NT2/D1 (cell line): ENCODE measurements at regions not wholly inside any gene's neighbourhood (a gene's known extent, or its start where the extent isn't known, plus 50 kb on each side); places are given as distances from the start of the nearest gene placed in this dataset.

Experiments used
- DNase-seq: peaks from one replicate; pipeline ENCODE4 v3.0.0-alpha.2; 2011; ENCODE audit warnings: low read depth, low spot score
- H3K27me3 ChIP-seq: 2 replicates; pipeline ENCODE4 v1.6.0; 2011; ENCODE audit warnings: mild to moderate bottlenecking; ENCODE audit not compliant: insufficient read length, insufficient read depth
- H3K36me3 ChIP-seq: 2 replicates; pipeline ENCODE4 v1.6.1; 2011; ENCODE audit warnings: mild to moderate bottlenecking, low read length, mixed read lengths; ENCODE audit not compliant: insufficient read depth, insufficient read length
- H3K4me1 ChIP-seq: 2 replicates; pipeline ENCODE4 v1.5.1; 2011; ENCODE audit not compliant: insufficient read depth, insufficient read length
- H3K4me3 ChIP-seq: 2 replicates; pipeline ENCODE4 v1.5.1; 2011; ENCODE audit warnings: low read depth; ENCODE audit not compliant: insufficient read length
- H3K9ac ChIP-seq: 2 replicates; pipeline ENCODE4 v1.6.0; 2011; ENCODE audit warnings: low read depth; ENCODE audit not compliant: insufficient read length
- H3K9me3 ChIP-seq: 2 replicates; pipeline ENCODE4 v1.5.1; 2011; ENCODE audit warnings: mild to moderate bottlenecking, low read length; ENCODE audit not compliant: insufficient read depth
- SUZ12 ChIP-seq: IDR thresholded peaks from 2 replicates; pipeline ENCODE4 v1.6.1; 2011; ENCODE audit not compliant: insufficient read length, insufficient read depth; ENCODE audit errors: extremely low read depth
- YY1 ChIP-seq: IDR thresholded peaks from 2 replicates; pipeline ENCODE4 v1.6.1; 2011; ENCODE audit not compliant: insufficient read length, insufficient read depth
- ZNF274 ChIP-seq: IDR thresholded peaks from 2 replicates; pipeline ENCODE4 v1.6.1; 2011; ENCODE audit warnings: mild to moderate bottlenecking, low read depth, low read length

- no peaks in the 10 kb centered on the region for H3K4me1 ChIP-seq
- H3K4me3 ChIP-seq, result no peak overlapping the region
- H3K9ac ChIP-seq, result no peak overlapping the region
- no peak for DNase-seq
- no peaks in the 10 kb centered on the region for H3K27me3 ChIP-seq
- no peaks in the 10 kb centered on the region for H3K36me3 ChIP-seq
- TF ChIP-seq SUZ12, result no peak
- no peak for TF ChIP-seq YY1
- no peak for TF ChIP-seq ZNF274
- H3K9me3 ChIP-seq, result no peaks in the 10 kb centered on the region
Observed at GRCh38 chr2:217121565-217121964, 261.7 kb upstream of the TNP1 start.

DNA sequence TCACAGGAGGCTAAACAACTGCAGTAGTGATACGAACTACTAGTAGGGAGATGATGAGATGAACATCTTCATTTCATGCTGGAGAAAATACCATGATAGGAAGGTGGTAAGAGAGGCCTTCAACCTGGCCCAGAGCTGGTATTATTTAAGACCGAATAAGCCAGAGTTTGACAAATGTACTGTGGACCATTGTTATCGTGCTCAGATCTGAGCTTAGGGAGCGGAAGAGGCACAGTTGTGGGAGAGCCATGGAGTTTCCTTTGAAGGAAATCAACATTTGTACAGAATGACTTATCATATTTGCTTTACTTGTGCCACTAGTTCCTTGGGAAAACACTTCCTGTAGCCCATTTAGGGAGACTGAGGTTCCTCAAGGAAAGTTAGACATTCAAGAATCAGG, 260.6 kb upstream of the TNP1 start:
- no peak for DNase-seq
- Histone ChIP-seq H3K9me3 (no peaks in the 10 kb centered on the region), H3K9ac (no peak overlapping the region), H3K27me3 (no peaks in the 10 kb centered on the region), H3K36me3 (no peaks in the 10 kb centered on the region), H3K4me3 (no peak overlapping the region), H3K4me1 (no peaks in the 10 kb centered on the region)
- no peak for TF ChIP-seq SUZ12
- no peak for TF ChIP-seq ZNF274
- no peak for TF ChIP-seq YY1

- H3K9me3 ChIP-seq, result no peaks in the 10 kb centered on the region
- H3K27me3 ChIP-seq, result no peaks in the 10 kb centered on the region
- no peak overlapping the region for H3K9ac ChIP-seq
- no peaks in the 10 kb centered on the region for H3K36me3 ChIP-seq
- TF ChIP-seq YY1, result no peak
- H3K4me3 ChIP-seq, result no peak overlapping the region
- H3K4me1 ChIP-seq, result no peaks in the 10 kb centered on the region
- DNase-seq, result no peak
Observed at GRCh38 chr2:217118559-217119284, 258.9 kb upstream of the TNP1 start.

- H3K4me3 ChIP-seq, result no peak overlapping the region
- no peak for TF ChIP-seq SUZ12
- no peak for TF ChIP-seq YY1
- TF ChIP-seq ZNF274, result no peak
- H3K36me3 ChIP-seq, result no peaks in the 10 kb centered on the region
- H3K9me3 ChIP-seq, result no peaks in the 10 kb centered on the region
- H3K4me1 ChIP-seq, result no peaks in the 10 kb centered on the region
- H3K27me3 ChIP-seq, result no peaks in the 10 kb centered on the region
- no peak overlapping the region for H3K9ac ChIP-seq
- no peak for DNase-seq
Observed at GRCh38 chr2:217117523-217117922, 257.7 kb upstream of the TNP1 start.

DNA sequence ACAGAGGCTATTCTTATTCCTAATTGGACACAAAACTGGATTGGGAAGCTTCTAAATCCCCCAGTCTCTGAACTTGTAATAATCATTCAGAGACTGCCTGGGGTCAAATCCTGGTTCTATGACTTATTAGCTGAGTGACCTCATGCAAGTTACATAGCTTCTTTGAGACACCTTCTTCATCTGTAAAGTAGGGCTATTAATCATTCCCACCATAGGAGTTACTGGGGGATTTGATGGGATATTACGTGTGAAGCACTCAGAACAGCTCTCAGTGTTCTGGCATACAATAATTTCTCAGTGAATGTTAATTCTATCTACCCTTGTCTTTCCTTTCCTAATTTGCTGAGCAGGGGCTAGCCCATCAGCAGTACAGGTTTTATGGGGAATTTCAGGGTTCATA, 256.7 kb upstream of the TNP1 start:
- Histone ChIP-seq H3K9me3 (no peaks in the 10 kb centered on the region), H3K27me3 (no peaks in the 10 kb centered on the region), H3K9ac (no peak overlapping the region), H3K36me3 (no peaks in the 10 kb centered on the region), H3K4me1 (no peaks in the 10 kb centered on the region), H3K4me3 (no peak overlapping the region)
- TF ChIP-seq SUZ12 (no peak), ZNF274 (no peak), YY1 (no peak)
- no peak for DNase-seq

DNA sequence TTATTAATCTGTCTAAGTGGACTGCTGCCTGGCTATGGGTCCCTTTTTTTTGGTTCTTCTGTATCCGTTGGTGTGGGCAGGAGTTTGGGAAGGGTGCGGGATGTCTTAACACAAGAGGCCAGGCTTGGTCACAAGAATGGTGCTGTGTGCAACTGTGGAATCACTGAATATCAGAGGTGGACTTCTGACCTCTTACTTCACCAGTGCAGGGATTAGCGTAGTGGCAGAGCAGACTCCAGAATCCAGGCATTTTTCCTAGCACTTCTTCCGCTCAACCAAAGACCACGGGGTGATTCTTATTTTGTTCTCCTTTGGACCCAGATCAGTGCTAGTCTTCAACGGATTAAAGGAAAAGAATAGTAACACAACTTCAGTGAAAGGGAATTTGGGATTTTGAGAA, 254.3 kb upstream of the TNP1 start:
- Histone ChIP-seq H3K9me3 (no peaks in the 10 kb centered on the region), H3K36me3 (no peaks in the 10 kb centered on the region), H3K27me3 (no peaks in the 10 kb centered on the region), H3K4me1 (no peaks in the 10 kb centered on the region), H3K9ac (no peak overlapping the region), H3K4me3 (no peak overlapping the region)
- TF ChIP-seq SUZ12 (no peak), YY1 (no peak), ZNF274 (no peak)
- no peak for DNase-seq

DNA sequence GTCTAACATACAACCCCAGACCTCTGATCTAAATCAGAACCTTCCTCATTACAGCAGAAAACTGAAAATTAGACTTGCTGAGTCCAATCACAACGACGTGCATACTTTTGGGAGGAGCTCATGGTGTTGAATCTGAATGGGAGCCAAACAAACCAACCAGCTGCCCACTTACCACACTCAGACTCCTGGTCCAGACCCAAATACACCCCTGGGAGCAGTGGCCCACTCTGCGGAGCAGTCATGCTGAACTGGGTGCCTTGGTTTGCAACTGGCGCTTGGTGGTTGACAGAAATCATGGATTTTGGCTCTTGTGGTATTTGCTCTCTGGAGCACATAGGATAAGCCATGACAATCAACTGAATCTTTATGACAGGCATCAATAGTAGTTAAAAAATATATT, 253.6 kb upstream of the TNP1 start:
- no peak for DNase-seq
- no peaks in the 10 kb centered on the region for H3K4me1 ChIP-seq

DNA sequence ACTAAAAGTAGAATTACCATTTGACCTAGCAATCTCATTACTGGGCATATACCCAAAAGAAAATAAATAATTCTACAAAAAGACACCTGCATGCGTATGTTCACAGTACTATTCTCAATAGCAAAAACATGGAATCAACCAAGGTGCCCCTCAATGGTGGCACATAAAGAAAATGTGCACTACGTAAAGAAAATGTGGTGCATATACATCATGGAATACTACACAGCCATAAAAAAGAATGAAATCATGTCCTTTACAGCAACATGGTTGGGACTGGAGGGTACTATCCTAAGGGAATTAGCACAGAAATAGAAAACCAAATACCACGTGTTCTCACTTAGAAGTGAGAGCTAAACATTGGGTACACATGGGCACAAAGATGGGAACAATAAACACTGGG, 250.7 kb upstream of the TNP1 start:
- no peaks in the 10 kb centered on the region for H3K36me3 ChIP-seq
- DNase-seq, result no peak
- no peak overlapping the region for H3K4me3 ChIP-seq
- no peaks in the 10 kb centered on the region for H3K4me1 ChIP-seq
- H3K9ac ChIP-seq, result no peak overlapping the region
- TF ChIP-seq YY1 (no peak), SUZ12 (no peak), ZNF274 (no peak)
- H3K9me3 ChIP-seq, result no peaks in the 10 kb centered on the region
- H3K27me3 ChIP-seq, result no peaks in the 10 kb centered on the region

More for the DNA sequence above, 253.6 kb upstream of the TNP1 start:
- no peaks in the 10 kb centered on the region for H3K9me3 ChIP-seq
- H3K4me3 ChIP-seq, result no peak overlapping the region
- no peak overlapping the region for H3K9ac ChIP-seq
- H3K27me3 ChIP-seq, result no peaks in the 10 kb centered on the region
- H3K36me3 ChIP-seq, result no peaks in the 10 kb centered on the region
- TF ChIP-seq ZNF274, result no peak
- TF ChIP-seq YY1, result no peak
- no peak for TF ChIP-seq SUZ12
